Spleen (tissue), 11 donors: ENCODE measurements at regions not wholly inside any gene's neighbourhood (a gene's known extent, or its start where the extent isn't known, plus 50 kb on each side); places are given as distances from the start of the nearest gene placed in this dataset.
"Not testable (repeated sequence)": the region's sequence is repeated elsewhere in the genome, so short reads cannot be mapped to it uniquely, and the experiment has no call there.

ENCODE experiments used
- DNase-seq: peaks from one replicate; pipeline ENCODE4 v3.0.0-alpha.2; 2020
- H3K27ac ChIP-seq, 8 donors: fragments of 200-600 bp; sonication (generic) in 7 of 8; 1 replicate in 4 of 8; 2 replicates in 4 of 8; pipeline versions ENCODE4 v1.5.0 to v1.8.0; 2016 to 2021; ENCODE audit warnings: inconsistent platforms in 4 of 8, mild to moderate bottlenecking in 4 of 8, moderate library complexity in 1 of 8
- H3K27me3 ChIP-seq, 7 donors: fragments of 200-600 bp; sonication (generic) in 6 of 7; replicated peaks in 1 of 7; 1 replicate in 4 of 7; 2 replicates in 3 of 7; pipeline versions ENCODE4 v1.5.0 to v1.8.0; 2016 to 2021; ENCODE audit warnings: inconsistent platforms in 3 of 7, mild to moderate bottlenecking in 1 of 7
- H3K36me3 ChIP-seq, 6 donors: fragments of 200-600 bp; sonication (generic) in 5 of 6; 1 replicate in 4 of 6; 2 replicates in 2 of 6; pipeline versions ENCODE4 v1.5.0 to v1.8.0; 2016 to 2021; ENCODE audit warnings: inconsistent platforms in 2 of 6
- H3K4me1 ChIP-seq, 6 donors: fragments of 200-600 bp; sonication (generic) in 5 of 6; 1 replicate in 3 of 6; 2 replicates in 3 of 6; pipeline versions ENCODE4 v1.5.0 to v1.8.0; 2016 to 2021; ENCODE audit warnings: inconsistent platforms in 3 of 6
- H3K4me3 ChIP-seq, 8 donors: fragments of 200-600 bp; sonication (generic) in 7 of 8; 1 replicate in 4 of 8; 2 replicates in 4 of 8; pipeline versions ENCODE4 v1.5.0 to v1.8.0; 2016 to 2021; ENCODE audit warnings: inconsistent platforms in 4 of 8, mild to moderate bottlenecking in 4 of 8, moderate library complexity in 2 of 8
- H3K9me3 ChIP-seq, 8 donors: fragments of 200-600 bp; sonication (generic) in 7 of 8; 1 replicate in 4 of 8; 2 replicates in 4 of 8; pipeline versions ENCODE4 v1.5.0 to v1.8.0; 2016 to 2021; ENCODE audit warnings: inconsistent platforms in 4 of 8
- POLR2A ChIP-seq, 3 donors: fragments of 450-650 bp; IDR thresholded peaks; one replicate each; pipeline ENCODE4 v1.5.1; 2017; ENCODE audit warnings: antibody characterized with exemption in 3 of 3, mild to moderate bottlenecking in 1 of 3
- POLR2AphosphoS5 ChIP-seq, 3 donors: sonication (generic); formaldehyde crosslinking; IDR thresholded peaks; one replicate each; pipeline ENCODE4 v1.5.1; 2017; ENCODE audit warnings: antibody characterized with exemption in 3 of 3
- WGBS, 5 donors: extraction: QIAGEN DNeasy Blood & Tissue Kit in 3 of 5; methylation state at CpG; one replicate each; pipeline versions ENCODE4 v1.1.5 to v1.1.7; 2013 to 2018; 5-methylcytosine and 5-hydroxymethylcytosine counted together
- intact Hi-C: fragments of 100-400 bp; cut with DNase I; formaldehyde crosslinking; loops from one replicate; pipeline ENCODE4 v1.15.0; 2023; ENCODE audit warnings: low total_unique reads
- TF ChIP-seq, protein P1 (sequence below), 11 experiments: fragments of 200-600 bp in 7 of 11; fragments of 450-650 bp in 4 of 11; sonication (generic) in 4 of 11; IDR thresholded peaks in 8 of 11; conservative IDR thresholded peaks in 3 of 11; 1 replicate in 7 of 11; 2 replicates in 4 of 11; pipeline versions ENCODE4 v1.4.0 to v1.8.0; 2016 to 2021; ENCODE audit warnings: antibody characterized with exemption in 11 of 11, inconsistent platforms in 4 of 11, mild to moderate bottlenecking in 1 of 11
- donor health status: healthy with polysubstance abuse.
- donor health status: DM: no; HTN: no; CAD: no; lungs with moderate emphysema.
- donor health status: DM: no; HTN: no; CAD: no.
- donor health status: Bipolar disorder and iron deficiency.
- donor health status: healthy.
- donor health status: DM: no; HTN: no; CAD: no.
- donor health status: DM: yes; HTN: yes; CAD: no.

DNA sequence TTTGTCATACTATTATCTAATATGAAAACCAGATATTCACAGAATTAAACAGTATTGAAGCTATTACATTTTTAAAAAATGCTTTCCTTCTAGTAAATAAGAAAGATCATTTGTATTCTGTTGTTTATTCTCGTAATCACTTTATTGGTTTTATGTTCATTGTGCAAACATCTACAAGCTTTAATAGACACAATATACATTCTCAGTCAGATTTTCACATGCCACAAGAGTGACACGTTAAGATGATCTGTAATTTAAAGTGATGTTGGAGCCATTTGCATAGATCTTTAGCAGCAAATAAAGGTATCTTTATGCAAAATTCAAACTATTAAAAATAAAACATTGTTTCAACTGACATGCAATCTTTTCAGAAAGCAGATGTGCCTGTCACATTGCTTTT, 469.9 kb downstream of the PCDH11X start:
- intact Hi-C loops = no loop called here

DNA sequence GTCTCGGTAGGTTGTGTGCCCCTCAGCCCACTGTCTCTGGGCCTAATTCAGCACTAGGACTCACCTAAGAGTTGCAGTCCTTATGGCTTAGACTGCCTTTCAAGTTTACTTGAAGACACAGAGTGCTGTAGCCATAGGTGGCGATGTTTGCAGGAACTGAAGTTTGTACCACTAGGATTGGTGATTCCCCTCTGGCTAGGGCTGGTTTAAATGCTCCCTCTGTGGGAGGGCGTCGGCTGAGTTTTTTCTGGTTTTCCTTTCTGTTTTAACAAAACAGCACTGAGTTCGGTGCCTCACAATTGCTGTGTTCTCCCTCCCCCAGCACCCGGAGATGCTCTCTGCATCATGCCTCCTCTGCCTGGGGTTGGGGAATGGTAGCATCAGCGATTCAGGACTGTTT, 480.9 kb downstream of the PCDH11X start:
- H3K4me3 ChIP-seq = no peak overlapping the region
- no peaks in the 10 kb centered on the region for H3K36me3 ChIP-seq
- 71 to 90% (median 87%) methylated on average over 6 to 7 of the region's 7 CpGs for WGBS, 5 donors
- intact Hi-C loops = no loop called here
- H3K27me3 ChIP-seq = no peaks in the 10 kb centered on the region
- H3K9me3 ChIP-seq = peaks cover 0 to 26% (median 17%) of the 10 kb centered on the region in 8 donors
- no peaks in the 10 kb centered on the region for H3K4me1 ChIP-seq
- H3K27ac ChIP-seq = no peak overlapping the region
- no peak for DNase-seq
- TF ChIP-seq POLR2A (IDR thresholded peaks at IDR 0.05) = no peak
- TF ChIP-seq POLR2AphosphoS5 (IDR thresholded peaks at IDR 0.05) = no peak
- TF ChIP-seq, protein P1, sequence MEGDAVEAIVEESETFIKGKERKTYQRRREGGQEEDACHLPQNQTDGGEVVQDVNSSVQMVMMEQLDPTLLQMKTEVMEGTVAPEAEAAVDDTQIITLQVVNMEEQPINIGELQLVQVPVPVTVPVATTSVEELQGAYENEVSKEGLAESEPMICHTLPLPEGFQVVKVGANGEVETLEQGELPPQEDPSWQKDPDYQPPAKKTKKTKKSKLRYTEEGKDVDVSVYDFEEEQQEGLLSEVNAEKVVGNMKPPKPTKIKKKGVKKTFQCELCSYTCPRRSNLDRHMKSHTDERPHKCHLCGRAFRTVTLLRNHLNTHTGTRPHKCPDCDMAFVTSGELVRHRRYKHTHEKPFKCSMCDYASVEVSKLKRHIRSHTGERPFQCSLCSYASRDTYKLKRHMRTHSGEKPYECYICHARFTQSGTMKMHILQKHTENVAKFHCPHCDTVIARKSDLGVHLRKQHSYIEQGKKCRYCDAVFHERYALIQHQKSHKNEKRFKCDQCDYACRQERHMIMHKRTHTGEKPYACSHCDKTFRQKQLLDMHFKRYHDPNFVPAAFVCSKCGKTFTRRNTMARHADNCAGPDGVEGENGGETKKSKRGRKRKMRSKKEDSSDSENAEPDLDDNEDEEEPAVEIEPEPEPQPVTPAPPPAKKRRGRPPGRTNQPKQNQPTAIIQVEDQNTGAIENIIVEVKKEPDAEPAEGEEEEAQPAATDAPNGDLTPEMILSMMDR (IDR thresholded peaks at IDR 0.05 in 8 of 11, conservative IDR thresholded peaks at IDR 0.05 in 3 of 11) = no peak

More for the DNA sequence above, 469.9 kb downstream of the PCDH11X start:
- H3K4me3 ChIP-seq = no peak overlapping the region
- 74 to 98% (median 82%) methylated on average over 2 of the region's 2 CpGs for WGBS, 5 donors
- no peak overlapping the region for H3K27ac ChIP-seq
- DNase-seq = no peak
- TF ChIP-seq POLR2A (IDR thresholded peaks at IDR 0.05) (no peak), POLR2AphosphoS5 (IDR thresholded peaks at IDR 0.05) (no peak)
- TF ChIP-seq, protein P1 (IDR thresholded peaks at IDR 0.05 in 8 of 11, conservative IDR thresholded peaks at IDR 0.05 in 3 of 11) = no peak
- H3K27me3 ChIP-seq = no peaks in the 10 kb centered on the region
- H3K36me3 ChIP-seq = no peaks in the 10 kb centered on the region
- H3K9me3 ChIP-seq = peaks cover 0 to 10% (median 0%) of the 10 kb centered on the region in 8 donors
- no peaks in the 10 kb centered on the region for H3K4me1 ChIP-seq

DNA sequence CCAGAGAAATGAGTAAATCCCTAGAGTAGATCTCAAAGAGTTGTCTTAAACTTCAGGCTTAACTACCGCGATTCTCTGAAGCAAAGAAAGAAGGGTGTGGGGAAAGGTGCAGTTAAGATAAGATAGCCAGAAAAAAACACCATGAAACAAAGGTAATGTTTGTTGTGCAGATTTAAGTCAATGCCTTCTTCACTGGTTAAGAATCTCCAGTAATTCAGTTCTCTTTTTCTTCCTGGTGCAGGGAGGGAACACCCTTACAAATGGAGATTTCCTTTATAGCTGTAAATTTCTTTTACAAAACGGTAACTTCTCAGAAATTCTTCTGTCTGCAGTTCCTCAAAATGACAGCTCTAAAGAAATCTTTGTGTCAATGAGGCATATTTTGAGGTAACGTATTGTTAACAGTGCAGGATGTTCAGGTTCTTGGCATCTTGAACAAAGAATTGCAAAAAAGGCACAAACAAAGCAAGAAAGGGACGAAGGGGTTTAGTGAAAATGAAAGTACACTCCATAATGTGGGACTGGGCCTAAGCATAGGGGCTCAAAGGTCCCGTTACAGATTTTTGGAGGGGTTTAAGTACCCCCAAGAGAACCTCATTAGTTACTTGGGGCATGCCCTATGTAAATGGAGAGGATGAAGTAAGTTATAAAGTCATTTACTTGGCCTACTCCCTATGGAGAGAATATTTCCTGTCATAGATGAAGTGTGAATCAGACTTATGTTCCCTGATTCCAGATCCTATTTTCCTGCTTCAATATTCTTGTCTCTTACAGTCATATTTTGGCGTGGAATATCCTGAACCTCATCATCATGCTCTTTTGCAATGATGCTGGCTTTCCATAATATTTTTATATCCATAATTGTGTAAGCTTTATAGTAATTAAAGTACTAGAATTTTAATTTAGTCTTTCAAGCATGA, 492.0 kb downstream of the PCDH11X start:
- H3K4me3 ChIP-seq = no peak overlapping the region
- H3K36me3 ChIP-seq = no peaks in the 10 kb centered on the region
- intact Hi-C loops = no loop called here
- no peaks in the 10 kb centered on the region for H3K4me1 ChIP-seq
- TF ChIP-seq, protein P1 (IDR thresholded peaks at IDR 0.05 in 8 of 11, conservative IDR thresholded peaks at IDR 0.05 in 3 of 11) = no peak
- no peak for TF ChIP-seq POLR2A (IDR thresholded peaks at IDR 0.05)
- TF ChIP-seq POLR2AphosphoS5 (IDR thresholded peaks at IDR 0.05) = no peak
- H3K9me3 ChIP-seq = no peaks in the 10 kb centered on the region
- WGBS, 5 donors = 30 to 40% (median 35%) methylated on average over 7 of the region's 7 CpGs
- no peak overlapping the region for H3K27ac ChIP-seq
- H3K27me3 ChIP-seq = no peaks in the 10 kb centered on the region
- DNase-seq = no peak

DNA sequence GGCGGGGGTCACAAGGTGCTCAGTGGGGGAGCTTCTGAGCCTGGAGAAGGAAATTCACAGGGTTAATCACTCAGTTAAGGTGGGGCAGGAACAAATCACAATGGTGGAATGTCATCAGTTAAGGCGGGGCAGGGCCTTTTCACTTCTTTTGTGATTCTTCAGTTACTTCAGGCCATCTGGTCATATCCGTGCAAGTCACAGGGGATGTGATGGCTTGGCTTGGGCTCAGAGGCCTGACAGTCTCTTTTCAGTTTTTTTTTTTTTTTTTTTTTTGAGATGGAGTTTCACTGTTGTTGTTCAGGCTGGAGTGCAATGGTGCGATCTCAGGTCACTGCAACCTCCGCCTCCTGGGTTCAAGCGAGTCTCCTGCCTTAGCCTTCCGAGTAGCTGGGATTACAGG, 499.4 kb downstream of the PCDH11X start:
- H3K4me3 ChIP-seq, H3K4me1 ChIP-seq, DNase-seq, H3K36me3 ChIP-seq, H3K27ac ChIP-seq, intact Hi-C loops, H3K27me3 ChIP-seq, H3K9me3 ChIP-seq: not testable (repeated sequence)
- 78 to 94% (median 88%) methylated on average over 7 of the region's 7 CpGs for WGBS, 5 donors

DNA sequence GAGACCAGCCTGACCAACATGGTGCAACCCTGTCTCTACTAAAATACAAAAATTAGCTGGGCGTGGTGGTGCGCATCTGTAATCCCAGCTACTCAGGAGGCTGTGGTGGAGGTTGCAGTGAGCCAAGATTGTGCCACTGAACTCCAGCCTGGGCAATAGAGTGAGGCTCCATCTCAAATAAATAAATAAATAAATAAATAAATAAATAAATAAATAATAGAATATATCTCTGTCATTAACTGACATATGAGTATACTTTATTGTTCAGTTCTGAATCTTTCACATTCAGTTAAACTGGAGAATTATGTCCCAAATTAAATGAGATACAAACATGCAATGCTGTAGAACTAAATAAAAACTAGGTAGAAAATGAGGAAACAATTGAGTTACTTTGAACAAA, 501.2 kb downstream of the PCDH11X start:
- H3K36me3 ChIP-seq, H3K9me3 ChIP-seq, DNase-seq, H3K27ac ChIP-seq, H3K27me3 ChIP-seq, intact Hi-C loops, H3K4me3 ChIP-seq, H3K4me1 ChIP-seq: not testable (repeated sequence)
- WGBS, 5 donors = 80 to 98% (median 93%) methylated on average over 2 of the region's 2 CpGs
